ENCODE measurements at regions not wholly inside any gene's neighbourhood (a gene's known extent, or its start where the extent isn't known, plus 50 kb on each side); places are given as distances from the start of the nearest gene placed in this dataset.

DNA sequence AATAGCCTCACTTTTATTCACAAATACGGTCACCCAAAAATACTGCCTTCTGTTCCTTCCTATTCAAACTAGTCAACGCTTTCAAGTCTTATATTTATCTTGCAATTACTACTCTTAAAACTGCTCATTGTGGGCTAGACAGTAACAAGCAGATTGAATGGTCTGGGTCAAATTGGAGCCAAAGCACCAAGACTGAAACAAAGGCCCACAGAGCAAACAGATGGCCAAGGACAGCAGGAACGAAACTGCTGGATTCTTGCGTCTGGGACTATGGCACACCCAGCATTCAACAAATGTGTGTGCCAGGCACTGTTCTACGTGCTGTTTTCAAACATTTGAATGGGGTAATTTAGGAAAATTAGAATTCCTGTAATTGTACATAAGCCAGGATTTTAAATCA, 250.1 kb upstream of the PSMD7 start:
- no peak overlapping the region for H3K4me3 ChIP-seq
- H3K36me3 ChIP-seq, result no peaks in the 10 kb centered on the region
- no peak overlapping the region for H3K27ac ChIP-seq
- no peak for TF ChIP-seq Cebpa-rat (IDR thresholded peaks at IDR 0.05)
- no peaks in the 10 kb centered on the region for H4K20me1 ChIP-seq
- no peaks in the 10 kb centered on the region for H3K9me3 ChIP-seq
- no peaks in the 10 kb centered on the region for H3K4me1 ChIP-seq
- H3K27me3 ChIP-seq, result no peaks in the 10 kb centered on the region
- H3K9ac ChIP-seq, result no peak overlapping the region
- no peak overlapping the region for H3K4me2 ChIP-seq

DNA sequence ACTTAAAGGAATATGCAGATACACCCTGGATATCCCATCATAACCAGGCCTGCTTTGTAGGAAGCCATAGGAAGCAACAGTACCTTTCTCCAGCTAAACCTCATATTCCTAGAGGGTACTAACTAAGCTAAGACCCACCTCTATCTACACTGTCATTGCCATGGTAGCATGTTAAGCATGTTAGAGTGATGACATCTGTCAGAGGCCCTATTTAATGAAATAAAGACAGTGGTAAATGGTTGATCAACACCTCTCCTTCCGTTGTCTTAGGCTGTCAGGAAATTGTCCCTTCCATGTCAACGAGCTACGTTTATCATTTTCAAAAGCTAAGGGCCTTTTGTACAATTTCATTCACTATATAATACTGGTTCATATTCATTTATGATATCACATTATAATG, 251.1 kb upstream of the PSMD7 start:
- no peaks in the 10 kb centered on the region for H3K27me3 ChIP-seq
- H3K27ac ChIP-seq, result no peak overlapping the region
- H3K36me3 ChIP-seq, result no peaks in the 10 kb centered on the region
- H4K20me1 ChIP-seq, result no peaks in the 10 kb centered on the region
- no peak overlapping the region for H3K4me3 ChIP-seq
- no peak overlapping the region for H3K9ac ChIP-seq
- no peak for TF ChIP-seq Cebpa-rat (IDR thresholded peaks at IDR 0.05)
- no peak overlapping the region for H3K4me2 ChIP-seq
- H3K4me1 ChIP-seq, result no peaks in the 10 kb centered on the region
- no peaks in the 10 kb centered on the region for H3K9me3 ChIP-seq

DNA sequence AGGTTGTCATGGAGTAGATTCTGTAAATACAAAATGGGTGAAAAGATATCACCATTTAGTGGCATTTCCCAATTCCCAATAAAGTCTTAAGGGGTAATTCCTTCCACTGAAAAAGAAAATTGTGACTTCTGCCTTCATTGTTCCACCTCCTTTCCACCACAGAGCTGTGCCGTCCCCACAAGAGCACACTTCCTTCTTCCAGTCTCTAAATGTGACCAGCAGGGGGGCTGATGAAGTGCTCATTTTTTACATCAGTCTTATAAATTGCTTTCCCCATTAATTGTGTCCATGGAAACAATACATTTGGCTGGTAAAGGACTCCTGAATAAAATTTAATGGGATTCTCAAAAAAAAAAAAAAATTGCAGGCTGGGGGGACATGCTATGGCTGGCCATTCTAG, 260.8 kb upstream of the PSMD7 start:
- no peak overlapping the region for H3K9ac ChIP-seq
- no peaks in the 10 kb centered on the region for H4K20me1 ChIP-seq
- no peak overlapping the region for H3K4me2 ChIP-seq
- H3K36me3 ChIP-seq, result no peaks in the 10 kb centered on the region
- H3K27me3 ChIP-seq, result no peaks in the 10 kb centered on the region
- H3K4me1 ChIP-seq, result no peaks in the 10 kb centered on the region
- H3K9me3 ChIP-seq, result no peaks in the 10 kb centered on the region
- no peak overlapping the region for H3K4me3 ChIP-seq
- TF ChIP-seq Cebpa-rat (IDR thresholded peaks at IDR 0.05), result no peak
- H3K27ac ChIP-seq, result no peak overlapping the region

DNA sequence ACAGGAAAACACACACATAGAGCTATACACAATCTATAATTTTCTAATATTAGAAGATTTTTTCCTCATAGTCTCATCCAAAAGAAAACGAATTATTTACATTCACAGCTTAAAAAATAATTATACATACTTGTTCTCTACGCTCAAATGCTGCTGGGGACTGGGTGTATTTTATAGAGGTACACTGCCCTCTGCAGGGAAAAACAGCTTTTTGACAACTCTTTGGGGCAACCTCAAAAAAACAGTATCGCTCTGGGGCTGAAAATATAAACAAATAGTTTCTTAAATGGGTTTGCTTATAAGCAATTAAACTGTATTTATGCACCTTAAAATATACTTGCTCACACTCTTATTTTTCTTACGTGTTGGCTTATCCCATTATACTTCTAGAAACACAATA, 261.8 kb upstream of the PSMD7 start:
- no peaks in the 10 kb centered on the region for H3K27me3 ChIP-seq
- H3K4me1 ChIP-seq, result no peaks in the 10 kb centered on the region
- H3K27ac ChIP-seq, result no peak overlapping the region

DNA sequence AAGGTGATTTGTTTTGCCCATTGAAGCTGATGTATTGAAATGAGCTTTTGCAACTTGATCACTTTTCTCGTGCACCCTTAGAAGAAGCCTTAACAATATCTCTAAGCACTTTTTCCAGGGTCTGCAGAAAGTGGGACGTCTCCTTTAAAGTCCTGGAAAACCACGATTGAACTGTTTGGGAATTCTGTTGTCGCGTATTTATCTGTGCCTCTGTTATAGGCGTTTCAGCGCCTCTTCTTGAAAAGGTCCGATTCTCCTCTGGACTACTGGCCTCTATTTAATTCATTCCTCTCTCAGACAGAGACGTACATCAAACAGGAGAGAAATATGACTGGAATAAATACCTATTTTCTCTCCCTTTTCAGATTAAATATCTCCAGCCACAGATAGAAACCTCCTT, 262.4 kb upstream of the PSMD7 start:
- H3K36me3 ChIP-seq, result no peaks in the 10 kb centered on the region
- H3K4me3 ChIP-seq, result no peak overlapping the region
- H3K27me3 ChIP-seq, result no peaks in the 10 kb centered on the region
- no peak overlapping the region for H3K4me2 ChIP-seq
- H3K9me3 ChIP-seq, result no peaks in the 10 kb centered on the region
- TF ChIP-seq Cebpa-rat (IDR thresholded peaks at IDR 0.05), result no peak
- no peaks in the 10 kb centered on the region for H4K20me1 ChIP-seq
- H3K9ac ChIP-seq, result no peak overlapping the region
- H3K27ac ChIP-seq, result no peak overlapping the region
- H3K4me1 ChIP-seq, result no peaks in the 10 kb centered on the region

More for the DNA sequence above, 261.8 kb upstream of the PSMD7 start:
- Histone ChIP-seq H3K4me2 (no peak overlapping the region), H3K9ac (no peak overlapping the region), H4K20me1 (no peaks in the 10 kb centered on the region), H3K9me3 (no peaks in the 10 kb centered on the region), H3K4me3 (no peak overlapping the region), H3K36me3 (no peaks in the 10 kb centered on the region)
- TF ChIP-seq Cebpa-rat (IDR thresholded peaks at IDR 0.05), result no peak

DNA sequence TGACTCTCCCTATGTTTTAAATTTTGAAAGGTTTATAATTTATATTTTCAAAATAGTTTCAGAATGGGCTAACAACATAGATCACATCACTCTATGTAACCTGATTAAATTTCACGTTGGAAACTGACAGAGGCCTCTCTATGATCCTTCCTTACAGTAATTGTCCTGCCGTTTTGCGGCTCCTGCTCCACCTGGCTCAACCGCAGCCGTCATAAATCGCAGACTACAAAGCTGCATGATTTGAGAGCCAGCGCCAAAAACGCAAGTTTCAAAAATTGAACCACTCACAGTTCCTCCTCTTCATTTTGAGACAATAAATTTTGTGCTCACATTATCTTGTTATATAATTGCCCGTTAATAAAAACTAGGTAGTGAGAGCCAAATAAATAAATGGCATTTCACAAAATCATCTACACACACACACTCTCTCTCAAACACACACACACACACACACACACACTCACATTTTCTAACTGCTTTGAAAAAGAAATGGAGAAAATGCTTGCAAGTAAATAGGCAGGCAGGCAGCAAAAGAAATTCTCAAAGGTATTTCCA, 263.1 kb upstream of the PSMD7 start:
- no peaks in the 10 kb centered on the region for H3K4me1 ChIP-seq

DNA sequence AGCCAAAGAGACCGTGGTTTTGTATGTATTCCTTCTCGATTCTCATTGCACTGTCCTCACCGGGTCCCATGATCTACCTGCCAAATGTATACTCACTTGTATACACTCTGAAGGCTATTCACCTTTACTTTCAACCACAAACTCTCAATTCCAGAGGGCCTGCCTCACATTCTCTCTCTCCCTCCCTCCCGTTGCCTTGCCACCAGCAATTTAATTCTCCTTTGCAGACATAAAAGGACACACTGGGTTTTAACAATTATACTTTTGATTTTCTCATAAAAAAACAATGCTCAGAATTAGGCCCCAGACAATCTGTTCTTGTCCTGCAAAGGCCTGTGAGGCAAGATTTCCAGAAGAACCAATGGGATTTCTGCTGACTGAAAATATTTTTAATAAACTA, 265.1 kb upstream of the PSMD7 start:
- Histone ChIP-seq H3K4me3 (no peak overlapping the region), H3K4me2 (no peak overlapping the region), H3K27ac (no peak overlapping the region), H3K27me3 (no peaks in the 10 kb centered on the region), H4K20me1 (no peaks in the 10 kb centered on the region), H3K4me1 (0 out of 2 replicates have a peak, but pooled peaks cover 4% of the 10 kb centered on the region), H3K9me3 (no peaks in the 10 kb centered on the region), H3K9ac (no peak overlapping the region), H3K36me3 (no peaks in the 10 kb centered on the region)
- TF ChIP-seq Cebpa-rat (IDR thresholded peaks at IDR 0.05), result no peak

More for the DNA sequence above, 263.1 kb upstream of the PSMD7 start:
- no peak overlapping the region for H3K4me2 ChIP-seq
- H3K36me3 ChIP-seq, result no peaks in the 10 kb centered on the region
- no peak overlapping the region for H3K9ac ChIP-seq
- H3K9me3 ChIP-seq, result no peaks in the 10 kb centered on the region
- H3K27ac ChIP-seq, result no peak overlapping the region
- H4K20me1 ChIP-seq, result no peaks in the 10 kb centered on the region
- H3K4me3 ChIP-seq, result no peak overlapping the region
- no peak for TF ChIP-seq Cebpa-rat (IDR thresholded peaks at IDR 0.05)
- H3K27me3 ChIP-seq, result no peaks in the 10 kb centered on the region

DNA sequence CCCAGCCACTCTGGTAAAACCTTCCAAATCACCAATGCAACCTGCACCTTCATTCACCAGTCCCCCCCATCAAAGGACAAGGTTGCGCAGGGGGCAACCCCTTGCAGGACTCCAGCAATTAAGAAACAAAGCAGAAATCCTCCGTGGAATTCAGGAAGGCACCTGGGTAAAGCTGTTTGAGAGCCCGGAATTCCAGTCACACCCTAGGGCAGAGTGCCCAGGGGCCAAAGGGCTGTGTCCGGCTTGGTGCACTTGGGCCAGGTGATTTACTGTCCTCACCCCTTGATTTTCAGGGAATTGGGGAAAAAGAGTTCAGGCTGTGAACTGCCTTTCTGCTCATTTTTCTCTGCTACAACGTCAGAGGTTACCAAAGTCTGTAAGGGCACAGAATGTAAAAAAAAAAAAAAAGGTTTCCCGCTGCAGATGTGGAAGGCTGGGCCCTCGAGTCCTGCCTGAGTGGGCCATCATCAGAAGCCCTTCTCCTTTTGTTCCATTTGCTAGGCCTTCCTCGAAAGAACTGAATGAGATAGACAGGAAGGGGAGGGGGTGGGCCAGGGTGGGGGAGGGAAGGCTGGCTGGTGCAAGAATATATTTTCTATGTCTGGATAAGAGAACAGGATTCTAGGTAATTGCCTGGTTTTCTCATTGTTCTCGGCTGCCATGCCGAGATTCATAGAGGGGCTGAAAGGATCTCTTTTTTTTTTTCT, 266.5 kb upstream of the PSMD7 start:
- no peak overlapping the region for H3K4me2 ChIP-seq

DNA sequence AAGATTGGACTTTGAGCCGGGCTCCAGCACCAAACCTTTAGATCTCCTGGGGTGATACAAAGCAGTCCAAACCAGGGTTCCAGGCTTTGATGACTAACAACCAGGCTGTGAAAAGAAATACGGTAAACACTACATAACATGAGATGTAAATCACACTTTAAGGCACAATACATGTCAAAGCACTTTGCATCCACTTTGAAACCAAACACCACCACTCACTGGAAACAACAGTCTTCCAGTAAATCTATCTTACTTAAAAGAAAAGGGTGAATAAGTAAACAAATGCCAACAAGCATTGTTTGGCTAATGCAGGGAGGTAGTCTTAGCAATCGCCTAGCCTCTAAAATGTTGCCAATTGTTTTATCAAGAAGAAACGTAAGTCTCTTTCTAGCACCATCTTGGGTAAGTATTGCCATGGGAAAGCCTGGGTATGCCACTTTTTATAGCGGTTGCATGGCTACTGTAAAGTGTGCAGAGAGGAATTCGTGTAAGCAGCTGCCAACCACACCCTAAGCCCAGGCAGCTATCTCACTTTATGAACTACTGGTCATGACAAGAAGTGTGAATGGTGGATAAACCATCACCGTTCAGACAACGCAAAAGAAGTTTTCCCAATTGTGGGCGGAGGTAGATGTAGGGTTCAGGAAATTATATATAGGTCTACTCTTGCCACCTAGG, 267.4 kb upstream of the PSMD7 start:
- Histone ChIP-seq H3K9me3 (no peaks in the 10 kb centered on the region), H3K27ac (no peak overlapping the region), H3K36me3 (no peaks in the 10 kb centered on the region), H3K4me3 (no peak overlapping the region), H3K9ac (no peak overlapping the region), H3K4me1 (0 out of 2 replicates have a peak, but pooled peaks cover 4% of the 10 kb centered on the region), H3K4me2 (no peak overlapping the region), H4K20me1 (no peaks in the 10 kb centered on the region), H3K27me3 (no peaks in the 10 kb centered on the region)
- TF ChIP-seq Cebpa-rat (IDR thresholded peaks at IDR 0.05), result no peak

More for the DNA sequence above, 266.5 kb upstream of the PSMD7 start:
- Histone ChIP-seq H3K27ac (no peak overlapping the region), H4K20me1 (no peaks in the 10 kb centered on the region), H3K36me3 (no peaks in the 10 kb centered on the region), H3K27me3 (no peaks in the 10 kb centered on the region), H3K4me1 (0 out of 2 replicates have a peak, but pooled peaks cover 4% of the 10 kb centered on the region), H3K9ac (no peak overlapping the region), H3K9me3 (no peaks in the 10 kb centered on the region), H3K4me3 (no peak overlapping the region)
- no peak for TF ChIP-seq Cebpa-rat (IDR thresholded peaks at IDR 0.05)

Measured in BLaER1 (cell line).